NB4 (cell line): ENCODE measurements at regions not wholly inside any gene's neighbourhood (a gene's known extent, or its start where the extent isn't known, plus 50 kb on each side); places are given as distances from the start of the nearest gene placed in this dataset.

Source experiments
- DNase-seq: peaks from one replicate; pipeline ENCODE4 v3.0.0; 2010; ENCODE audit warnings: low read depth
- H3K4me3 ChIP-seq: one replicate; pipeline ENCODE4 v1.5.1; 2011; ENCODE audit warnings: mild to moderate bottlenecking, low read depth, low read length, moderate library complexity
- MAX ChIP-seq: IDR thresholded peaks from 2 replicates; pipeline ENCODE4 v1.6.1; 2011; ENCODE audit warnings: low read depth, low read length
- MYC ChIP-seq: IDR thresholded peaks from 2 replicates; pipeline ENCODE4 v1.6.1; 2011; ENCODE audit warnings: low read depth, low read length
- POLR2A ChIP-seq: IDR thresholded peaks from 2 replicates; pipeline ENCODE4 v1.6.1; 2011; ENCODE audit warnings: mild to moderate bottlenecking; ENCODE audit not compliant: insufficient read length; ENCODE audit errors: extremely low read depth
- TF ChIP-seq, protein P1 (sequence below): IDR thresholded peaks from one replicate; pipeline ENCODE4 v1.5.1; 2012; ENCODE audit warnings: low read depth, low read length

GRCh38 chr3:154538566-154539360 lies 108.8 kb upstream of the GPR149 start:
- no peak for DNase-seq

DNA sequence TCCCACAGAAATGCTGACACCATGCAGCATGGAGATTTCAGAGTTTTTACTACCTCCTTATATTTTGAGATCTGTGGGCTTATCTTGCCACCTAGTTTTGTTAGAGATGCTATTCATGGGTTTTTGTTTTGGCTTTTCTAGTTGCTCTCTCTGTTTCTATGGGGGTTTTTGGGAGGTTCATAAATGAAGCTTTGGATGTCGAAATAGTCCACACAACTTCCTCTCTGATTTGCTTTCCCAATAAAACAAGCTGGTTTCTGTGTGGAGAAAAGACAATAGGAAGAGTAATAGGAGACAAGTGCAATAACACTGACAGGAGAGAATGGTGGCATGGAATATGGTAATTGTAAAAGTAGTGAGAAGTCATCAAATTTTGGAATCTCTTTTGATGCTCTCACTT lies 106.8 kb upstream of the GPR149 start:
- TF ChIP-seq, protein P1, sequence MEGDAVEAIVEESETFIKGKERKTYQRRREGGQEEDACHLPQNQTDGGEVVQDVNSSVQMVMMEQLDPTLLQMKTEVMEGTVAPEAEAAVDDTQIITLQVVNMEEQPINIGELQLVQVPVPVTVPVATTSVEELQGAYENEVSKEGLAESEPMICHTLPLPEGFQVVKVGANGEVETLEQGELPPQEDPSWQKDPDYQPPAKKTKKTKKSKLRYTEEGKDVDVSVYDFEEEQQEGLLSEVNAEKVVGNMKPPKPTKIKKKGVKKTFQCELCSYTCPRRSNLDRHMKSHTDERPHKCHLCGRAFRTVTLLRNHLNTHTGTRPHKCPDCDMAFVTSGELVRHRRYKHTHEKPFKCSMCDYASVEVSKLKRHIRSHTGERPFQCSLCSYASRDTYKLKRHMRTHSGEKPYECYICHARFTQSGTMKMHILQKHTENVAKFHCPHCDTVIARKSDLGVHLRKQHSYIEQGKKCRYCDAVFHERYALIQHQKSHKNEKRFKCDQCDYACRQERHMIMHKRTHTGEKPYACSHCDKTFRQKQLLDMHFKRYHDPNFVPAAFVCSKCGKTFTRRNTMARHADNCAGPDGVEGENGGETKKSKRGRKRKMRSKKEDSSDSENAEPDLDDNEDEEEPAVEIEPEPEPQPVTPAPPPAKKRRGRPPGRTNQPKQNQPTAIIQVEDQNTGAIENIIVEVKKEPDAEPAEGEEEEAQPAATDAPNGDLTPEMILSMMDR = no peak
- TF ChIP-seq MAX (no peak), MYC (no peak), POLR2A (no peak)
- no peak overlapping the region for H3K4me3 ChIP-seq
- peak; percentile 9 for DNase-seq

More at GRCh38 chr3:154538566-154539360, 108.8 kb upstream of the GPR149 start:
- no peak overlapping the region for H3K4me3 ChIP-seq
- TF ChIP-seq POLR2A (no peak), MYC (no peak)

- no peak for DNase-seq
- TF ChIP-seq, protein P1 = no peak
- TF ChIP-seq MAX = no peak
- no peak for TF ChIP-seq MYC
- TF ChIP-seq POLR2A = no peak
- H3K4me3 ChIP-seq = no peak overlapping the region
Measured at GRCh38 chr3:154522036-154522602, 92.1 kb upstream of the GPR149 start.

GRCh38 chr3:154517404-154517803 lies 87.4 kb upstream of the GPR149 start:
- no peak overlapping the region for H3K4me3 ChIP-seq
- no peak for TF ChIP-seq MAX
- TF ChIP-seq POLR2A = no peak
- no peak for TF ChIP-seq MYC
- TF ChIP-seq, protein P1 = no peak
- DNase-seq = no peak

- no peak for DNase-seq
- TF ChIP-seq, protein P1 = no peak
- TF ChIP-seq MAX = no peak
- no peak for TF ChIP-seq MYC
- TF ChIP-seq POLR2A = no peak
- H3K4me3 ChIP-seq = no peak overlapping the region
Measured at GRCh38 chr3:154515921-154516320, 85.9 kb upstream of the GPR149 start.

DNA sequence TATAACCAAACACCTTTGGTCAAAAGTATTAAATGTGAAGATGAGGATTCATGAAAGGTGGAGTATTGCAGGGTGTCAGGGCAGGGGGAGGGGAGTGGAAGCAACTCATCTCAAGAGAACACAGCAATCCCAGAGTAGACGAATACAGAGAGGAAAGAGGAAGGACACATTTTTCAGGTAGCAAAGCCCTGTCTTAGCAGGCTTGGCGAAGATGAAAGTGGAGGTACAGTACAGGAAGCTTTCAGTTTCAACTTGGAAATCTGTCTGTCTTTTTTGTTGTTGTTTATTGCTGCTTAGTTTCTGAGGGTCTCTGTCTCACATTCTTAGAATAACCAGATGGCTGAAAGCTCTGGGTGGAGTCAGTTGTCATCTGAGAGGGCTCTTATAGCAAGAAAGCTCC lies 80.8 kb upstream of the GPR149 start:
- no peak for TF ChIP-seq MAX
- TF ChIP-seq MYC = no peak
- no peak for TF ChIP-seq POLR2A
- DNase-seq = no peak
- H3K4me3 ChIP-seq = no peak overlapping the region
